D721Med (cell line): ENCODE measurements at regions not wholly inside any gene's neighbourhood (a gene's known extent, or its start where the extent isn't known, plus 50 kb on each side); places are given as distances from the start of the nearest gene placed in this dataset.

Source experiments
- DNase-seq: peaks from one replicate; pipeline ENCODE4 v3.0.0; 2011; ENCODE audit warnings: low spot score; ENCODE audit not compliant: insufficient read length
- FAIRE-seq: peaks from 2 replicates; lab custom pipeline; 2011; peaks lifted over from hg19 to GRCh38; lab: Jason Lieb, UNC
- CTCF ChIP-seq: IDR thresholded peaks from 2 replicates; pipeline ENCODE4 v1.5.1; 2012; ENCODE audit warnings: mild to moderate bottlenecking, control low read depth; ENCODE audit not compliant: insufficient read depth; ENCODE audit errors: missing control alignments

GRCh38 chr2:67566958-67567635 is 170.0 kb downstream of the ETAA1 start:
- DNase-seq (no peak), FAIRE-seq (no peak)
- TF ChIP-seq CTCF = no peak

GRCh38 chr2:67567886-67568285 is 170.8 kb downstream of the ETAA1 start:
- DNase-seq (no peak), FAIRE-seq (no peak)
- no peak for TF ChIP-seq CTCF

GRCh38 chr2:67570611-67571010 is 173.5 kb downstream of the ETAA1 start:
- no peak for TF ChIP-seq CTCF
- DNase-seq = no peak
- FAIRE-seq = no peak

- no peak for DNase-seq
- TF ChIP-seq CTCF = no peak
- FAIRE-seq = no peak
These were observed 174.9 kb downstream of the ETAA1 start for GRCh38 chr2:67571785-67572718.

GRCh38 chr2:67572721-67573435 is 175.7 kb downstream of the ETAA1 start:
- no peak for TF ChIP-seq CTCF
- DNase-seq = no peak
- no peak for FAIRE-seq

- FAIRE-seq = no peak
- no peak for TF ChIP-seq CTCF
These were observed 177.1 kb downstream of the ETAA1 start for GRCh38 chr2:67574230-67574629.

More at GRCh38 chr2:67574230-67574629, 177.1 kb downstream of the ETAA1 start:
- DNase-seq = no peak
